GM21529 (cell line): ENCODE measurements at regions not wholly inside any gene's neighbourhood (a gene's known extent, or its start where the extent isn't known, plus 50 kb on each side); places are given as distances from the start of the nearest gene placed in this dataset.

ENCODE experiments used
- ATAC-seq: cut with Tn5 transposase; IDR thresholded peaks from one replicate; pipeline ENCODE4 v1.9.1; 2021; ENCODE audit not compliant: unreplicated experiment

DNA sequence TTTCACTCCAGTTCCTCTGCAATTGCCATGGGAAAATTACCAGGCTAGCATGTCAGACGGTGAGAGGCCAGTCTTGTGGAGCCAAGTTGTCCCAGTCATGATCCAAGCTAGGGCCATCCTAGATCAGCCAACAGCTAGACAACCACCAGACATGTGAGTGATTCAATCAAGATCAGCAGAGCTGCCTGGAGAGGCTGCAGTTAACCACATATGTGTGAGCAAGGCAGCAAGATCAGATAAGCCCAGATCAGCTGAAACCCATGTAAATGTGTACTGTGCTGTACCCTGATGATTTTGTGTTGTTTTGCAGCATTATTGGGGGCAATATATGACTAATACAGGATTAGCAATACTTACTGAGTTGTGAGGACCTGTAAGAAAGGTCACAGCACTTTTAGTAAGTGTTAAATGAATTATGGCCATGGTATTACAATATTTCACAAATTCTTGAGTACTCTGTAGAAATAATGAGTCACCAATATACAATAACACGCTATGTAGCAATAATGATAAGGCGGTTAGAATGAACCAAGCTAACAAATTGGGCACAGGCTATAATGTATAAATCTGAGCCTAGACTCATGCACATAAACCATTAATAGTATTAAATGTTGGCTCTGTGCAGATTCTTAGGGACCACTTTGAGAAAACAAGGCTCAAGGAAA is 91.4 kb downstream of the SUDS3 start:
- ATAC-seq, result no peak

DNA sequence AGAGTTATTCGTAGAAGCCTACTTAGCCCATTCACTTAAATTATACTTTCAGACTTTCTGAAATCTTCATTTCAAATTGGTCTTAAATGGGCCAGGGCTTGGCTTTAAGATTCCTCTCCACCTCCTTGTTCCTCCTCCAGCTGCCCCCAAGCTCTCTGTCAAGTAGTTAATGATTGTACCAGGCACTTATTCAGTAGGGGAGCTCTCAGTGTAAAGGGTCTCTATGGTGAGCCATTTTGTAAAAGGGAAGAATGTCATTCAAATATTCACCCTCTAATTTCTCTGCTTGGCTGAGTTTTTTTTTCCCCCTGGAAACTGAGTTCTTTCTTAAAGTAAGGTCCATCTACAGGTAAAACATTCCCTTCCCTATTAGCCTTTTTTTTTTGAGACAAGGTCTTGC is 96.6 kb downstream of the SUDS3 start:
- no peak for ATAC-seq

DNA sequence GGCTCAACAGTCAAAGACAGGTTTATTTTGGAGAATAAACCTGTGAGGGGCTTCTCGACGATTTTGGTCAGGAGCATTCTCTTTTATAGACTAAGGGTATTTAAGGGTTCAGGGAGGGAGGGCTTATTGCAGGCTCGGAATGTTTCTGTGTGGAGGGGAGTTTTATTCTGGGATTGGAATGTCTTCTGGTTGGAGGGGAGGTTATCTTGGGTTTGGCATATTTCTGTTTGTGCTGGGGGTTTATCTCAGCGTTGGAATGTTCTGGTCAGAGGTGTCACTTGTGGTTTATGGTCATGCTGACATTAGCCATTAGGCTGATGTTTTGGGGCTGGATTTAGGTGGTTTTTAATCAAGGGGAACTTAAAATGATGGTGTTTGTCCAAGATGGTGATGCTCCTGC is 103.9 kb downstream of the SUDS3 start:
- no peak for ATAC-seq

DNA sequence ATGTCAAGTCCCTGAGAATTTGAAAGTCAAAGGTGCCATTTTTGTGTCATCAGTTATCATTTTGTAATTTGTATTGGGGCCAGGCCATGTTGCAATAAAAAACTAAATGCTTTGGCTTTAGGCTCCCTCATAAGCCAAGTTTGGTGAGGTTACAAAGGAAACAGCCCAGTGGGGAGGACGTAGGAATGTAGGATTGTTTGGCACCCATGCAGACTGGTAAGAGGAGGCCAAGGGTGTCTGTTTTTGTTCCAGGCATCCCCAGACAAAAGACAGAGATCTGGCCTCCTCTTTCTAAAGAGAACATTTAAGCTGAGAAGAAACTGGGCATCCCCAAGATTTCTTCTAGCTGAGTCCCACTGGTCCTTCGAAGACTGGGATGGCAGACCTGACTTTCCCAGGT is 111.7 kb downstream of the SUDS3 start:
- no peak for ATAC-seq

GRCh38 chr12:118493962-118494361 is 117.6 kb downstream of the SUDS3 start:
- ATAC-seq, result no peak

DNA sequence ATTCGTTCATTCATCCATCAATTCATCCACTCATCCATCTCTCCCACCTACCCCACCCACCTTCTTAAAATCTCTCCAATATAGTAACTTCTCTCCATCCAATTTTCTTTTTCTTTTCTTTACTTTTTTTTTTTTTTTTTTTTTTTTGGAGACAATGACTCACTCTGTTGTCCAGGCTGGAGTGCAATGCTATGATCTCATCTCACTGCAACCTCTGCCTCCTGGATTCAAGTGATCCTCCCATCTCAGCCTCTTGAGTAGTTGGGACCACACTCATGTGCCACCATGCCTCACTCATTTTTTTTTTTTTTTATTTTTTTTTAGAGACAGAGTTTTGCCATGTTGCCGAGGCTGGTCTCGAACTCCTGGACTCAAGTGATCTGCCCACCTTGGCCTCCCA is 118.4 kb downstream of the SUDS3 start:
- ATAC-seq, result no peak

DNA sequence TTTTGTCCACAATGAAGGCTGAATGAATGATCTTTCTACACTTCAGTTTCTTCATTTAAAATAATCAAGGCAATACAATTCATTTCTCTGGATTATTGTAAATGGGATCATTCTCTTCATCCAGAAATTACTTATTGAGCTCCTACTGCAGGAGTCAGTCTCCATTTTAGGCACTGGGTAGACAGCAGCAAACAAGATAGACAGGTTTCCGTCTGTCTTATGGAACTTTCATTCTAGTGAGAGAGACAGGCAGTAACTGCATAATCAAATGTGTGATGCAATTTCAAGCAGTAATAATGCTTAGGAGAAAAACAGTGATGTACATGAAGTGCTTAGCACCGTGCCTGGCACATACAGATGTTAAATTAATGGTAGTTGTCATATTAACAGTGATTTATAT is 118.9 kb downstream of the SUDS3 start:
- no peak for ATAC-seq

DNA sequence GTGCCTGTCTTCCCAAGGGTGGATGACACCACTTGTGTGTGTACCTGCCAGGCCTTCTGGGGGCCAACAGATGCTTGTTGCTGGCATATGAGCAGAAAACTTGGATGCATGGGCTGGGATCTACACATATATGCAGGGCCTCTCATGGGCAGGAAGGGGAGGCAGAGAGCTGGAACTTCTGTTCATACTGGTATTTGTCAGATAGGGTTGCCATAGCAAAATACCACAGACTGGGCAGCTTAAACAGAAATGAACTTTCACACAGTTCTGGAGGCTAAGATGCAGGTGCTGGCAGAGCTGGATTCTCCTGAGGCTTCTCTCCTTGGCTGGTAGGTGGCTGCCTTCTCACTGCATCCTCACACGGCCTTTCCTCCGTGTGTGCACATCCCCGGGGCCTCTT is 121.8 kb downstream of the SUDS3 start:
- ATAC-seq, result no peak

GRCh38 chr12:118500299-118500698 is 123.9 kb downstream of the SUDS3 start:
- no peak for ATAC-seq

DNA sequence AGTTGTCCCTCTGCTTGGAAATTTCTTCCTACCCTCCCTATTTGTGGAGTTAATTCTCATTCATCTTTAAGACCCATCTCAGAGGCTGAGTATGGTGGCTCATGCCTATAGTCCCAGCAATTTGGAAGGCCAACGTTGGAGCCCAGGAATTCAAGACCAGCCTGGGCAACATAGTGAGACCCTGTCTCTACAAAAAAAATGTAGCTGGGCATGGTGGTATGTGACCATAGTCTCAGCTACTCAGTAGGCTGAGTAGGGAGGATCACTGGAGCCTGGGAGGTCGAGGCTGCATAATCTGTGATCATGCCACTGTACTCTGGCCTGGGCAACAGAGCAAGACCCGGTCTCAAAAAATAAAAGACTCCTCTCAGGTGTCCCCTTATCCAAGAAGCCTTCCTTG is 125.1 kb downstream of the SUDS3 start:
- no peak for ATAC-seq

DNA sequence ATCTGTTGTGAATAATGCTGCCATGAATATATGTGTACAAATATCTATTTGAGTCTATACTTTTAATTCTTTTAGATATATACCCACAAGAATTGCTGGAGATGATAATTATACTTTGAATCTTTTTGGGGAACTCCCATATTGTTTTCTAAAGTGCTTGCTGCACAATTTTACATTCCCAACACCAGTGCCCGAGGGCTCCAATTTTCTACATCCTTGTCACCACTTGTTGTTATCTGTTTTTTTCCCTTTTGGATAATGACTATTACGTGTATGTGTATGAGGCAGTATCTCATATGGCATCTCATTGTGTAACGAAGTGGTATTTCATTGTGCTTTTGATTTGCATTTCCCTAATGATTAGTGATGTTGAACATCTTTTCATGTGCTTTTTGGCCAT is 127.1 kb downstream of the SUDS3 start:
- ATAC-seq, result no peak

DNA sequence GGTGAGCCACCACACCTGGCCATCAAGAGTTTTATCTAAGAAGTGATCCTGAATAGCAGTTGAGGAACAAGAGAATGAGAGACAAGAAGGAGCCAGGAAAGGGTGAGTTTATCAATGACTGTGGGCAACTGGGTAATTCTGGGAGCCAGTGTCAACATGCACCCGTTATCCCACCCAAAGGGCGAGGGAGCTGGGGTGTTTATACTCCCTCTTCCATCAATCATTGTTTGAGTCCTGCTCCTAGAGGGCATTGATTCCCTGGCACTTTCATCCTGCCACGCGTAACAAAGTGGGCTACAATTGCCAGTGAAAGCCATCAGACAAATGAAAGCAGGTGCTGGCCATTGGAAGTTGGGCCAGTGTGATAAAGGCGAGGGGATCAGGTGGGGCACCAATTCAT is 136.3 kb downstream of the SUDS3 start:
- ATAC-seq, result no peak

DNA sequence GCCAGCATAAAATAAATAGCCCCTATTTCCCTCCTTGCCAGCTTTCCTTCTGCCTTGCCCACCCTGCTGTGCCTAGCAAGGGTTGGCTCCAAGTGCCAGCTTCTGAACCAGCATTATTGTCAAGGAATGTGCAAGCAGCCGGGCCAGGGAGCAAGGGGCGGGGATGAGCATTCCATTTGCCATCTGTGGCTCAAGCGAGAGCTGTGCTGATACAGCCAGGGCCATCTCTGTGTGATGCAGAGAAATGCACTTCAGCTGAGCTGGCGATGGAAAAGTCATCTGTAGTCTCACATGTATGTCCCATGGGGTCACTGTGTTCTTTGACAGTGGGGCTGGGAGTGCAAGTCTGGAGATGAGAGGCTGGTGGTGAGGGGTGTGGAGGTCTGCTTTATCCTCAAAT is 137.3 kb downstream of the SUDS3 start:
- no peak for ATAC-seq

DNA sequence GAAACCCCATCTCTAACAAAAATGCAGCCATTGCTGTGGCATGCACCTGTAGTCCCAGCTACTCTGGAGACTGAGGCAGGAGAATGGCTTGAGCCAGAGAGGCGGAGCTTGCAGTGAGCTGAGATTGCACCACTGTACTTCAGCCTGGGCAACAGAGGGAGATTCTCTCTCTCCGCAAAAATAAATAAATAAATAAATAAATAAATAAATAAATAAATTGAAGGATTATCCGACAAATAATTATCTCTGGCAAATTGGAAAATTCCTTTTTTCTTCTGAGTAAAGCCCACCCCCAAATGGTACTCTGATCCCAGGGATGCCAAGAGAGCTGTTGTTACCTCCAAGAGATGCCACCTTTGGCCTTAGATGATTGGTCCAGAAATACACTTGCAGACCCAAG is 137.9 kb downstream of the SUDS3 start:
- no peak for ATAC-seq

- no peak for ATAC-seq
Observed at GRCh38 chr12:118520214-118521035, 144.1 kb downstream of the SUDS3 start.

GRCh38 chr12:118521036-118521370 is 144.6 kb downstream of the SUDS3 start:
- ATAC-seq, result no peak

- ATAC-seq, result no peak
Observed at GRCh38 chr12:118524446-118524845, 148.1 kb downstream of the SUDS3 start.

GRCh38 chr12:118525216-118525615 is 148.9 kb downstream of the SUDS3 start:
- no peak for ATAC-seq

DNA sequence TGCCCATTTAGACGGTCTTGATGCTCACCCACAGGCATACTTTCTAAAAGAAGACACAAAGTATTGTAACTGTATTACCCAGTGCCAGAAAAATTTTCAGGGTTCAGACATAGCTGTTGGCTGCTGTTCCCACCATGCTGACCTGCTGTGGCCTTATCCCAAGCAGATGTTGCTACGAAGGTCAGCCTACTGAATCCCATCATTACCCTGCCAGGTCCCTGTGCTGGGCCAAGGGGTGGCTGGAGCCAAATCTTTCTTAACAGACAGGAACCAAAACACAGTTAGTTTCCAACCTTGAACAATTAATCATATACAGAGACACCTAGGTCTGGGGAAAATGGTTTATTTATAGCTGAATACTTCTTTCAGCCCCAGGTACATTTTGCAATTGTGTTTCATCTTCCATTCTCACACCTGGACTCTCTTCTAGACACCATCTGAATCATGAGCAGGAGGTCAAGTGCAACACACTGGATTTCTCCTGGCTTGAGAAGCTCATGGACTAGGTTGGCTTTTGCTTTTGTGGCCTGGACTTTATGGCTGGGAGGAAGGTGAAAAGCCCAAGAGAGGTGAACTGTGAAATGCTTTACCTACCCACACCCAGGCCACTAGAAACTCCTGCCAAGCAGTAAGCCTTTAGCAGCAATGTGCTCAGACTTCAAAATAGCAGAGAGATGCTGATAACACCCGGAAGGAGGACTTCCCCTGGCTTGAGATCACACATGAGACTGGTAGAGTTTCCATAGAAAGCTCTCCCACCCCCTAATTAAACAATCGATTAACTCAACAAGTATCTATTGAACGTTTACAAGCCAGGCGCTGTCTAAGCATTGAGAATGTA is 150.1 kb downstream of the SUDS3 start:
- ATAC-seq, result no peak

GRCh38 chr12:118527310-118527709 is 151.0 kb downstream of the SUDS3 start:
- no peak for ATAC-seq

- no peak for ATAC-seq
Observed at GRCh38 chr12:118528625-118529024, 152.3 kb downstream of the SUDS3 start.

DNA sequence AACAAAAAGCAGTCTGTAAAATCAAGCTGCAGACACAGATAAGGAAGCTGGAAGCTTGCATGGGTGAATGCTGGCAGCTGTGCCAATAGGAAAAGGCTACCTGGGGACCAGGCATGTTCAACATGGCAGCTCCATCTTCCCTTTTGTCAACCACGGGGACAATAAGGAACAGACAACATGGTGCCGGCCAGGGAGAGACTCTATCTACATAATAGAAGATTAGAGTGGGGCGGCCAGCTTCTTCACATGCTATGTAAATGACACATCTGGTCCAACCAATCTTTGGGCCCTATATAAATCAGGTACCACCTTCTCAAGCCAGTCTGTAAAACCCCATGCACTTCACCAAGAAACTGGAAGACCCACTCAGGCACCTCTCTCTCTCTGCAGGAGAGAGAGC is 157.6 kb downstream of the SUDS3 start:
- ATAC-seq, result no peak
